HepG2 (cell line): ENCODE measurements at regions not wholly inside any gene's neighbourhood (a gene's known extent, or its start where the extent isn't known, plus 50 kb on each side); places are given as distances from the start of the nearest gene placed in this dataset.

ENCODE experiments used
- ATAC-seq: fragments of 200-7000 bp; cut with Tn5 transposase; 3 replicates; pipeline ENCODE4 v1.9.1; 2020; ENCODE audit warnings: mild to moderate bottlenecking, moderate library complexity
- BruUV-seq: library from RNA; stranded (reverse); fragments of 400-500 nt; replicated peaks from 2 replicates; lab custom pipeline; 2021; lab: Mats Ljungman, UMichigan
- CTCF ChIA-PET: fragments of 300-600 bp; formaldehyde crosslinking; extraction: SDS; loops from one replicate; lab custom pipeline; 2021; ENCODE audit warnings: low total read pairs, inconsistent platforms, low intra/inter-chr PET ratio; lab: Yijun Ruan, JAX
- POLR2A ChIA-PET: fragments of 350-600 bp; sonication (Branson Sonifier 250); formaldehyde crosslinking; loops from one replicate; lab custom pipeline; 2020; ENCODE audit warnings: antibody characterized with exemption, inconsistent platforms; lab: Yijun Ruan, JAX
- DNase-seq: peaks from one replicate; pipeline ENCODE4 v3.0.0-alpha.2; 2015; ENCODE audit warnings: low spot score
- FAIRE-seq: peaks from 3 replicates; lab custom pipeline; 2011; peaks lifted over from hg19 to GRCh38; lab: Jason Lieb, UNC
- H2AFZ ChIP-seq: one replicate; pipeline ENCODE4 v1.6.1; 2011; ENCODE audit warnings: low read length, inconsistent platforms
- H3K27ac ChIP-seq: fragments of 300-600 bp; 3 replicates; pipeline ENCODE4 v1.8.0; 2011; ENCODE audit warnings: mixed run types, mild to moderate bottlenecking, mixed read lengths, low read length, inconsistent platforms; ENCODE audit not compliant: insufficient read depth; ENCODE audit errors: extremely low read length
- H3K27me3 ChIP-seq, 2 experiments: fragments of 200-600 bp in 1 of 2; 2 replicates in 1 of 2; 3 replicates in 1 of 2; pipeline versions ENCODE4 v1.6.0 to v1.8.0; 2011; ENCODE audit warnings: low read length in 2 of 2, mild to moderate bottlenecking in 2 of 2, moderate library complexity in 2 of 2, inconsistent platforms in 1 of 2; ENCODE audit not compliant: insufficient read depth in 2 of 2, control insufficient read depth in 1 of 2
- H3K36me3 ChIP-seq, 2 experiments: fragments of 200-600 bp in 1 of 2; replicated peaks in 1 of 2; 2 replicates in 1 of 2; 3 replicates in 1 of 2; pipeline versions ENCODE4 v1.5.1 to v1.8.0; 2011; ENCODE audit warnings: low read length in 2 of 2, inconsistent platforms in 1 of 2; ENCODE audit not compliant: insufficient read depth in 2 of 2, control insufficient read depth in 1 of 2
- H3K4me1 ChIP-seq: 2 replicates; pipeline ENCODE4 v1.5.1; 2012; ENCODE audit warnings: low read length, inconsistent platforms; ENCODE audit not compliant: insufficient read depth
- H3K4me2 ChIP-seq: 2 replicates; pipeline ENCODE4 v1.6.0; 2011; ENCODE audit warnings: low read depth, low read length, inconsistent platforms
- H3K4me3 ChIP-seq, 3 experiments: fragments of 200-600 bp in 1 of 3; sonication (generic), shearing (Covaris generic) in 1 of 3; replicated peaks in 1 of 3; 2 replicates each; pipeline ENCODE4 v1.5.1; 2011 to 2016; ENCODE audit warnings: low read length in 3 of 3, inconsistent platforms in 2 of 3, low read depth in 2 of 3, mild to moderate bottlenecking in 2 of 3, control low read depth in 1 of 3, mixed read lengths in 1 of 3; ENCODE audit not compliant: insufficient read depth in 1 of 3
- H3K79me2 ChIP-seq: one replicate; pipeline ENCODE4 v1.6.1; 2011; ENCODE audit warnings: low read length, inconsistent platforms; ENCODE audit not compliant: insufficient read depth
- H3K9ac ChIP-seq: 2 replicates; pipeline ENCODE4 v1.6.0; 2011; ENCODE audit warnings: mild to moderate bottlenecking, low read depth, low read length, inconsistent platforms; ENCODE audit not compliant: insufficient read depth
- H3K9me3 ChIP-seq: 2 replicates; pipeline ENCODE4 v1.5.1; 2012; ENCODE audit warnings: mild to moderate bottlenecking, low read length
- H4K20me1 ChIP-seq: 2 replicates; pipeline ENCODE4 v1.6.0; 2011; ENCODE audit warnings: inconsistent platforms, mild to moderate bottlenecking, low read length, moderate library complexity; ENCODE audit not compliant: insufficient read depth
- ARID2 ChIP-seq: sonication (generic); formaldehyde crosslinking; IDR thresholded peaks from 2 replicates; pipeline ENCODE4 v1.8.1; 2022; ENCODE audit warnings: mild to moderate bottlenecking, missing genetic modification reagents, borderline replicate concordance
- LCORL ChIP-seq, 2 experiments: fragments of 450-650 bp in 1 of 2; sonication (generic) in 1 of 2; formaldehyde crosslinking in 1 of 2; IDR thresholded peaks; 2 replicates each; pipeline versions ENCODE4 v1.5.0 to v1.6.1; 2017 to 2020; ENCODE audit warnings: antibody characterized with exemption in 1 of 2, missing genetic modification reagents in 1 of 2
- MBNL3 ChIP-seq: fragments of 250-450 bp; sonication (Bioruptor Pico); conservative IDR thresholded peaks from 2 replicates; pipeline ENCODE4 v1.8.0; 2022; ENCODE audit warnings: mild to moderate bottlenecking, inconsistent platforms
- THYN1 ChIP-seq: sonication (generic); formaldehyde crosslinking; IDR thresholded peaks from 2 replicates; pipeline ENCODE4 v1.8.1; 2023; ENCODE audit warnings: low read depth, mild to moderate bottlenecking, moderate library complexity, missing genetic modification reagents, borderline replicate concordance
- ZNF251 ChIP-seq: sonication (generic); formaldehyde crosslinking; IDR thresholded peaks from 2 replicates; pipeline ENCODE4 v1.9.0; 2021; ENCODE audit warnings: mild to moderate bottlenecking, missing genetic modification reagents
- ZNF879 ChIP-seq: sonication (generic); formaldehyde crosslinking; IDR thresholded peaks from 2 replicates; pipeline ENCODE4 v1.8.1; 2023; ENCODE audit warnings: missing genetic modification reagents
- WGBS: methylation state at CpG from one replicate; pipeline ENCODE4 v1.1.6; 2017; ENCODE audit warnings: low lambda C conversion rate; 5-methylcytosine and 5-hydroxymethylcytosine counted together
- in situ Hi-C: cut with HindIII; loops from 2 replicates; pipeline ENCODE4 v1.10.0; 2017; ENCODE audit warnings: low pct_unique_long_range_greater_than_20kb; ENCODE audit not compliant: extremely low pct_ligation_motif_present
- intact Hi-C: fragments of 100-400 bp; cut with micrococcal nuclease; formaldehyde crosslinking; loops from one replicate; pipeline ENCODE4 v1.10.0; 2022; ENCODE audit not compliant: unreplicated experiment
- TF ChIP-seq, protein P1 (sequence below): sonication (generic); formaldehyde crosslinking; IDR thresholded peaks from 2 replicates; pipeline ENCODE4 v1.4.0; 2020; ENCODE audit warnings: missing genetic modification reagents
- TF ChIP-seq, protein P2 (sequence below): sonication (generic); formaldehyde crosslinking; IDR thresholded peaks from 2 replicates; pipeline ENCODE4 v1.4.0; 2020; ENCODE audit warnings: mild to moderate bottlenecking, missing genetic modification reagents, borderline replicate concordance
- TF ChIP-seq, protein P3 (sequence below), 2 experiments: fragments of 450-650 bp in 1 of 2; sonication (generic) in 1 of 2; formaldehyde crosslinking in 1 of 2; IDR thresholded peaks; 2 replicates each; pipeline versions ENCODE4 v1.6.1 to v1.8.0; 2016 to 2022; ENCODE audit warnings: antibody characterized with exemption in 1 of 2, mild to moderate bottlenecking in 1 of 2, missing genetic modification reagents in 1 of 2

DNA sequence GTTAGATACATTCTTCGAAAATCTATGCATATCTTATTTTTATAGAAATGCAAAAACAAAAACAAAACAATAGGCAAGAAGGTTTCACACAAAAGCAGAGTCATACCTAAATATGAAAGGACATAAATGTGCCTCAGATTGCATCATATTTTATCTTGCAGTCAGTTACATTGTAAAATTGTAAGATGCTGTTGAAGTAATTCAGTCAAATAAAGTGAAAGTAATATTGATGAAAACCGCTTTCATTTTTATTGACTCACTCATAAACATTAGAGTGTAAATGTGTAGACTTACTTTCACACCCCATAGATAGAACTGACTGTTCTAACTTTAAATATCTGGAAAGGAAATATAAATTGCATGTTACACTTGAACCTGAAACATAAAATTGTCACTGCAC, 931.5 kb upstream of the NUDT12 start:
- no peaks in the 10 kb centered on the region for H3K9me3 ChIP-seq
- no peaks in the 10 kb centered on the region for H3K4me1 ChIP-seq
- FAIRE-seq (no peak), ATAC-seq (no peak), DNase-seq (no peak)
- no peak overlapping the region for H2AFZ ChIP-seq
- BruUV-seq = no TSS peak
- WGBS = 2% methylated on average over 2 of the region's 2 CpGs
- in situ Hi-C loops = no loop called here
- no peaks in the 10 kb centered on the region for H3K36me3 ChIP-seq
- intact Hi-C loops = no loop called here
- POLR2A ChIA-PET = no interaction called here
- CTCF ChIA-PET = no interaction called here
- H3K9ac ChIP-seq = no peak overlapping the region
- no peak overlapping the region for H3K4me2 ChIP-seq
- no peak overlapping the region for H3K4me3 ChIP-seq
- no peak overlapping the region for H3K27ac ChIP-seq
- no peaks in the 10 kb centered on the region for H3K79me2 ChIP-seq
- no peaks in the 10 kb centered on the region for H4K20me1 ChIP-seq
- no peaks in the 10 kb centered on the region for H3K27me3 ChIP-seq
- TF ChIP-seq, protein P1, sequence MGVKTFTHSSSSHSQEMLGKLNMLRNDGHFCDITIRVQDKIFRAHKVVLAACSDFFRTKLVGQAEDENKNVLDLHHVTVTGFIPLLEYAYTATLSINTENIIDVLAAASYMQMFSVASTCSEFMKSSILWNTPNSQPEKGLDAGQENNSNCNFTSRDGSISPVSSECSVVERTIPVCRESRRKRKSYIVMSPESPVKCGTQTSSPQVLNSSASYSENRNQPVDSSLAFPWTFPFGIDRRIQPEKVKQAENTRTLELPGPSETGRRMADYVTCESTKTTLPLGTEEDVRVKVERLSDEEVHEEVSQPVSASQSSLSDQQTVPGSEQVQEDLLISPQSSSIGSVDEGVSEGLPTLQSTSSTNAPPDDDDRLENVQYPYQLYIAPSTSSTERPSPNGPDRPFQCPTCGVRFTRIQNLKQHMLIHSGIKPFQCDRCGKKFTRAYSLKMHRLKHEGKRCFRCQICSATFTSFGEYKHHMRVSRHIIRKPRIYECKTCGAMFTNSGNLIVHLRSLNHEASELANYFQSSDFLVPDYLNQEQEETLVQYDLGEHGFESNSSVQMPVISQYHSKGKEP = no peak
- TF ChIP-seq THYN1 (CRISPR knock-in tag) = no peak
- no peak for TF ChIP-seq MBNL3 (CRISPR knock-in tag)
- TF ChIP-seq ZNF251 (CRISPR knock-in tag) = no peak
- TF ChIP-seq, protein P2, sequence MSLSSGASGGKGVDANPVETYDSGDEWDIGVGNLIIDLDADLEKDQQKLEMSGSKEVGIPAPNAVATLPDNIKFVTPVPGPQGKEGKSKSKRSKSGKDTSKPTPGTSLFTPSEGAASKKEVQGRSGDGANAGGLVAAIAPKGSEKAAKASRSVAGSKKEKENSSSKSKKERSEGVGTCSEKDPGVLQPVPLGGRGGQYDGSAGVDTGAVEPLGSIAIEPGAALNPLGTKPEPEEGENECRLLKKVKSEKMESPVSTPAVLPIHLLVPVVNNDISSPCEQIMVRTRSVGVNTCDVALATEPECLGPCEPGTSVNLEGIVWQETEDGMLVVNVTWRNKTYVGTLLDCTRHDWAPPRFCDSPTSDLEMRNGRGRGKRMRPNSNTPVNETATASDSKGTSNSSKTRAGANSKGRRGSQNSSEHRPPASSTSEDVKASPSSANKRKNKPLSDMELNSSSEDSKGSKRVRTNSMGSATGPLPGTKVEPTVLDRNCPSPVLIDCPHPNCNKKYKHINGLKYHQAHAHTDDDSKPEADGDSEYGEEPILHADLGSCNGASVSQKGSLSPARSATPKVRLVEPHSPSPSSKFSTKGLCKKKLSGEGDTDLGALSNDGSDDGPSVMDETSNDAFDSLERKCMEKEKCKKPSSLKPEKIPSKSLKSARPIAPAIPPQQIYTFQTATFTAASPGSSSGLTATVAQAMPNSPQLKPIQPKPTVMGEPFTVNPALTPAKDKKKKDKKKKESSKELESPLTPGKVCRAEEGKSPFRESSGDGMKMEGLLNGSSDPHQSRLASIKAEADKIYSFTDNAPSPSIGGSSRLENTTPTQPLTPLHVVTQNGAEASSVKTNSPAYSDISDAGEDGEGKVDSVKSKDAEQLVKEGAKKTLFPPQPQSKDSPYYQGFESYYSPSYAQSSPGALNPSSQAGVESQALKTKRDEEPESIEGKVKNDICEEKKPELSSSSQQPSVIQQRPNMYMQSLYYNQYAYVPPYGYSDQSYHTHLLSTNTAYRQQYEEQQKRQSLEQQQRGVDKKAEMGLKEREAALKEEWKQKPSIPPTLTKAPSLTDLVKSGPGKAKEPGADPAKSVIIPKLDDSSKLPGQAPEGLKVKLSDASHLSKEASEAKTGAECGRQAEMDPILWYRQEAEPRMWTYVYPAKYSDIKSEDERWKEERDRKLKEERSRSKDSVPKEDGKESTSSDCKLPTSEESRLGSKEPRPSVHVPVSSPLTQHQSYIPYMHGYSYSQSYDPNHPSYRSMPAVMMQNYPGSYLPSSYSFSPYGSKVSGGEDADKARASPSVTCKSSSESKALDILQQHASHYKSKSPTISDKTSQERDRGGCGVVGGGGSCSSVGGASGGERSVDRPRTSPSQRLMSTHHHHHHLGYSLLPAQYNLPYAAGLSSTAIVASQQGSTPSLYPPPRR (CRISPR knock-in tag) = no peak
- TF ChIP-seq, protein P3, sequence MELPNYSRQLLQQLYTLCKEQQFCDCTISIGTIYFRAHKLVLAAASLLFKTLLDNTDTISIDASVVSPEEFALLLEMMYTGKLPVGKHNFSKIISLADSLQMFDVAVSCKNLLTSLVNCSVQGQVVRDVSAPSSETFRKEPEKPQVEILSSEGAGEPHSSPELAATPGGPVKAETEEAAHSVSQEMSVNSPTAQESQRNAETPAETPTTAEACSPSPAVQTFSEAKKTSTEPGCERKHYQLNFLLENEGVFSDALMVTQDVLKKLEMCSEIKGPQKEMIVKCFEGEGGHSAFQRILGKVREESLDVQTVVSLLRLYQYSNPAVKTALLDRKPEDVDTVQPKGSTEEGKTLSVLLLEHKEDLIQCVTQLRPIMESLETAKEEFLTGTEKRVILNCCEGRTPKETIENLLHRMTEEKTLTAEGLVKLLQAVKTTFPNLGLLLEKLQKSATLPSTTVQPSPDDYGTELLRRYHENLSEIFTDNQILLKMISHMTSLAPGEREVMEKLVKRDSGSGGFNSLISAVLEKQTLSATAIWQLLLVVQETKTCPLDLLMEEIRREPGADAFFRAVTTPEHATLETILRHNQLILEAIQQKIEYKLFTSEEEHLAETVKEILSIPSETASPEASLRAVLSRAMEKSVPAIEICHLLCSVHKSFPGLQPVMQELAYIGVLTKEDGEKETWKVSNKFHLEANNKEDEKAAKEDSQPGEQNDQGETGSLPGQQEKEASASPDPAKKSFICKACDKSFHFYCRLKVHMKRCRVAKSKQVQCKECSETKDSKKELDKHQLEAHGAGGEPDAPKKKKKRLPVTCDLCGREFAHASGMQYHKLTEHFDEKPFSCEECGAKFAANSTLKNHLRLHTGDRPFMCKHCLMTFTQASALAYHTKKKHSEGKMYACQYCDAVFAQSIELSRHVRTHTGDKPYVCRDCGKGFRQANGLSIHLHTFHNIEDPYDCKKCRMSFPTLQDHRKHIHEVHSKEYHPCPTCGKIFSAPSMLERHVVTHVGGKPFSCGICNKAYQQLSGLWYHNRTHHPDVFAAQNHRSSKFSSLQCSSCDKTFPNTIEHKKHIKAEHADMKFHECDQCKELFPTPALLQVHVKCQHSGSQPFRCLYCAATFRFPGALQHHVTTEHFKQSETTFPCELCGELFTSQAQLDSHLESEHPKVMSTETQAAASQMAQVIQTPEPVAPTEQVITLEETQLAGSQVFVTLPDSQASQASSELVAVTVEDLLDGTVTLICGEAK (IDR thresholded peaks at IDR 0.05) = no peak
- TF ChIP-seq, protein P3 (CRISPR knock-in tag; IDR thresholded peaks at IDR 0.05) = no peak
- no peak for TF ChIP-seq LCORL (IDR thresholded peaks at IDR 0.05)
- no peak for TF ChIP-seq LCORL (CRISPR knock-in tag; IDR thresholded peaks at IDR 0.05)
- no peak for TF ChIP-seq ZNF879 (CRISPR knock-in tag)
- no peak for TF ChIP-seq ARID2 (CRISPR knock-in tag)
